Neural cell (in vitro differentiated cells): ENCODE measurements at regions not wholly inside any gene's neighbourhood (a gene's known extent, or its start where the extent isn't known, plus 50 kb on each side); places are given as distances from the start of the nearest gene placed in this dataset.

Experiments used
- H2AFZ ChIP-seq: fragments of 200-600, 300-800 bp; sonication (generic), shearing (Covaris generic); 2 replicates; pipeline ENCODE4 v1.6.0; 2014; ENCODE audit warnings: low read depth, mild to moderate bottlenecking, antibody characterized with exemption, low read length, moderate library complexity
- H3F3A ChIP-seq: fragments of 200-600 bp; shearing (Covaris generic); 2 replicates; pipeline ENCODE4 v1.6.1; 2016; ENCODE audit warnings: mild to moderate bottlenecking, moderate library complexity, mixed read lengths, antibody characterized with exemption, low read length; ENCODE audit not compliant: insufficient read depth, poor library complexity, severe bottlenecking
- H3K27ac ChIP-seq: fragments of 200-600, 300-800 bp; sonication (generic), shearing (Covaris generic); 2 replicates; pipeline ENCODE4 v1.5.1; 2014; ENCODE audit warnings: mild to moderate bottlenecking, low read length, moderate library complexity
- H3K27me3 ChIP-seq: fragments of 300-800, 200-600 bp; sonication (generic), shearing (Covaris generic); 2 replicates; pipeline ENCODE4 v1.6.0; 2014; ENCODE audit warnings: mild to moderate bottlenecking, low read depth, low read length, moderate library complexity; ENCODE audit not compliant: insufficient read depth
- H3K36me3 ChIP-seq: fragments of 300-800, 200-600 bp; sonication (generic), shearing (Covaris generic); 2 replicates; pipeline ENCODE4 v1.5.1; 2014; ENCODE audit warnings: mild to moderate bottlenecking, antibody characterized with exemption, low read length, moderate library complexity; ENCODE audit not compliant: insufficient read depth
- H3K4me2 ChIP-seq: fragments of 300-800, 200-600 bp; sonication (generic), shearing (Covaris generic); 2 replicates; pipeline ENCODE4 v1.6.0; 2014; ENCODE audit warnings: mild to moderate bottlenecking, low read length
- H3K4me3 ChIP-seq: fragments of 300-800, 200-600 bp; sonication (generic), shearing (Covaris generic); 2 replicates; pipeline ENCODE4 v1.5.1; 2014; ENCODE audit warnings: mild to moderate bottlenecking, low read length, moderate library complexity
- H3K79me2 ChIP-seq: fragments of 200-600 bp; shearing (Covaris generic); replicated peaks from 2 replicates; pipeline ENCODE4 v1.6.0; 2014; ENCODE audit warnings: mild to moderate bottlenecking, low read length, moderate library complexity; ENCODE audit not compliant: insufficient read depth
- H3K9ac ChIP-seq: fragments of 300-800, 200-600 bp; sonication (generic), shearing (Covaris generic); 2 replicates; pipeline ENCODE4 v1.6.1; 2016; ENCODE audit warnings: mild to moderate bottlenecking, low read length, mixed read lengths
- H3K9me2 ChIP-seq: fragments of 200-600 bp; shearing (Covaris generic); 2 replicates; pipeline ENCODE4 v1.6.1; 2016; ENCODE audit warnings: mild to moderate bottlenecking, low read length, mixed read lengths; ENCODE audit not compliant: insufficient read depth
- H3K9me3 ChIP-seq: fragments of 200-600, 300-800 bp; sonication (generic), shearing (Covaris generic); 2 replicates; pipeline ENCODE4 v1.6.1; 2016; ENCODE audit warnings: mild to moderate bottlenecking, mixed run types, low read length, moderate library complexity, mixed read lengths
- H4K20me1 ChIP-seq: fragments of 200-600 bp; shearing (Covaris generic); 2 replicates; pipeline ENCODE4 v1.6.1; 2016; ENCODE audit warnings: mild to moderate bottlenecking, mixed run types; ENCODE audit not compliant: insufficient read depth
- EP300 ChIP-seq: fragments of 450-650 bp; conservative IDR thresholded peaks from 2 replicates; pipeline ENCODE4 v1.6.1; 2014; ENCODE audit warnings: antibody characterized with exemption, mild to moderate bottlenecking, moderate library complexity; ENCODE audit not compliant: poor library complexity, severe bottlenecking
- EZH2 ChIP-seq: fragments of 200-600, 300-800 bp; shearing (Covaris generic), sonication (generic); IDR thresholded peaks from 2 replicates; pipeline ENCODE4 v1.6.1; 2014; ENCODE audit warnings: antibody characterized with exemption, low read length, borderline replicate concordance, mild to moderate bottlenecking; ENCODE audit not compliant: insufficient read depth, poor library complexity, severe bottlenecking
- MXI1 ChIP-seq: fragments of 450-650 bp; conservative IDR thresholded peaks from 2 replicates; pipeline ENCODE4 v1.6.1; 2014; ENCODE audit warnings: antibody characterized with exemption, mild to moderate bottlenecking; ENCODE audit not compliant: poor library complexity, severe bottlenecking
- POLR2AphosphoS5 ChIP-seq: IDR thresholded peaks from 2 replicates; pipeline ENCODE4 v1.6.1; 2012
- RAD21 ChIP-seq: fragments of 450-650 bp; conservative IDR thresholded peaks from 2 replicates; pipeline ENCODE4 v1.6.1; 2014; ENCODE audit warnings: antibody characterized with exemption, mild to moderate bottlenecking, moderate library complexity
- REST ChIP-seq: IDR thresholded peaks from 2 replicates; pipeline ENCODE4 v1.6.1; 2012; ENCODE audit warnings: borderline replicate concordance
- SMC3 ChIP-seq: fragments of 450-650 bp; conservative IDR thresholded peaks from 2 replicates; pipeline ENCODE4 v1.6.1; 2014; ENCODE audit warnings: antibody characterized with exemption, mild to moderate bottlenecking, moderate library complexity; ENCODE audit not compliant: poor library complexity
- TAF1 ChIP-seq: IDR thresholded peaks from 2 replicates; pipeline ENCODE4 v1.6.1; 2012; ENCODE audit warnings: low read depth
- TF ChIP-seq, protein P1 (sequence below): fragments of 450-650 bp; IDR thresholded peaks from 2 replicates; pipeline ENCODE4 v1.5.1; 2014; ENCODE audit warnings: antibody characterized with exemption, mild to moderate bottlenecking, moderate library complexity; ENCODE audit not compliant: poor library complexity, severe bottlenecking

DNA sequence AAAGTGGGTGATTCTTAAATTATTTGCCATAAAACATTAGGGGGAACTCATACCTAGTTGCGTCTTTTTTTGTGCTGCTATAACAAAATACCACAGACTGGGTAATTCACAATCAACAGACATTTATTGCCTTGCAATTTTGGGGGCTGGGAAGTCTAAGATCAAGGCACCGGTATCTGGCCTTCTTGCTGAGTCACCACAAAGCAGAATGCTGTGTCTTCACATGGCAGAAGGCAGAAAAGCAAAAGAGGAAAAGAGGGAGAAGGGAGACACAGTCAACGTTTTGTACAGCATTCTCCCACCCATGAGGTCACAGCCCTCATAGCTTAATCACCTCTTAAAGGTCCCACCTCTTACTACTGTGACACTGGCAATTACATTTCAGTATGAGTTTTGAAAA lies 291.0 kb downstream of the CHRM3 start:
- Histone ChIP-seq H3K9me3 (no peaks in the 10 kb centered on the region), H3K9ac (no peak overlapping the region), H3K79me2 (no peaks in the 10 kb centered on the region), H3K36me3 (no peaks in the 10 kb centered on the region), H3F3A (no peaks in the 10 kb centered on the region), H3K4me2 (no peak overlapping the region), H3K4me3 (no peak overlapping the region), H2AFZ (no peak overlapping the region), H4K20me1 (no peaks in the 10 kb centered on the region), H3K27ac (no peak overlapping the region), H3K27me3 (no peaks in the 10 kb centered on the region), H3K9me2 (no peaks in the 10 kb centered on the region)
- TF ChIP-seq RAD21 (no peak), EP300 (no peak), SMC3 (no peak), REST (no peak), MXI1 (no peak), EZH2 (no peak), POLR2AphosphoS5 (no peak), TAF1 (no peak)
- TF ChIP-seq, protein P1, sequence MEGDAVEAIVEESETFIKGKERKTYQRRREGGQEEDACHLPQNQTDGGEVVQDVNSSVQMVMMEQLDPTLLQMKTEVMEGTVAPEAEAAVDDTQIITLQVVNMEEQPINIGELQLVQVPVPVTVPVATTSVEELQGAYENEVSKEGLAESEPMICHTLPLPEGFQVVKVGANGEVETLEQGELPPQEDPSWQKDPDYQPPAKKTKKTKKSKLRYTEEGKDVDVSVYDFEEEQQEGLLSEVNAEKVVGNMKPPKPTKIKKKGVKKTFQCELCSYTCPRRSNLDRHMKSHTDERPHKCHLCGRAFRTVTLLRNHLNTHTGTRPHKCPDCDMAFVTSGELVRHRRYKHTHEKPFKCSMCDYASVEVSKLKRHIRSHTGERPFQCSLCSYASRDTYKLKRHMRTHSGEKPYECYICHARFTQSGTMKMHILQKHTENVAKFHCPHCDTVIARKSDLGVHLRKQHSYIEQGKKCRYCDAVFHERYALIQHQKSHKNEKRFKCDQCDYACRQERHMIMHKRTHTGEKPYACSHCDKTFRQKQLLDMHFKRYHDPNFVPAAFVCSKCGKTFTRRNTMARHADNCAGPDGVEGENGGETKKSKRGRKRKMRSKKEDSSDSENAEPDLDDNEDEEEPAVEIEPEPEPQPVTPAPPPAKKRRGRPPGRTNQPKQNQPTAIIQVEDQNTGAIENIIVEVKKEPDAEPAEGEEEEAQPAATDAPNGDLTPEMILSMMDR: no peak

GRCh38 chr1:239678181-239678580 lies 291.8 kb downstream of the CHRM3 start:
- H3K4me2 ChIP-seq: no peak overlapping the region
- no peak overlapping the region for H3K9ac ChIP-seq
- H3K27me3 ChIP-seq: no peaks in the 10 kb centered on the region
- H4K20me1 ChIP-seq: no peaks in the 10 kb centered on the region
- H3K36me3 ChIP-seq: no peaks in the 10 kb centered on the region
- TF ChIP-seq REST (no peak), TAF1 (no peak), EP300 (no peak), RAD21 (no peak), POLR2AphosphoS5 (no peak)
- TF ChIP-seq, protein P1: no peak
- H3K79me2 ChIP-seq: no peaks in the 10 kb centered on the region
- no peaks in the 10 kb centered on the region for H3K9me2 ChIP-seq
- H3F3A ChIP-seq: no peaks in the 10 kb centered on the region
- no peak overlapping the region for H3K4me3 ChIP-seq
- H3K27ac ChIP-seq: no peak overlapping the region
- no peak overlapping the region for H2AFZ ChIP-seq
- no peaks in the 10 kb centered on the region for H3K9me3 ChIP-seq
